CD4-positive, alpha-beta T cell (primary cell): ENCODE measurements at regions not wholly inside any gene's neighbourhood (a gene's known extent, or its start where the extent isn't known, plus 50 kb on each side); places are given as distances from the start of the nearest gene placed in this dataset.

Experiments used
- ATAC-seq: fragments of 200-7000 bp; cut with Tn5 transposase; one replicate; pipeline ENCODE4 v1.10.0; 2022; ENCODE audit warnings: mild to moderate bottlenecking; ENCODE audit not compliant: poor library complexity
- CTCF ChIA-PET: fragments of 350-600 bp; sonication (Branson Sonifier 250); formaldehyde crosslinking; loops from one replicate; lab custom pipeline; 2021; ENCODE audit warnings: antibody characterized with exemption, inconsistent platforms; lab: Charles Lee
- POLR2A ChIA-PET: fragments of 350-600 bp; sonication (Branson Sonifier 250); formaldehyde crosslinking; loops from one replicate; lab custom pipeline; 2021; ENCODE audit warnings: antibody characterized with exemption, inconsistent platforms; lab: Charles Lee
- DNase-seq, 14 experiments: peaks; one replicate each; pipeline ENCODE4 v3.0.0-alpha.2; 2013 to 2020; ENCODE audit warnings: mixed read lengths in 2 of 14
- H3K27ac ChIP-seq, 2 donors: one replicate each; pipeline versions ENCODE4 v1.5.1 to v1.7.0; 2013; ENCODE audit warnings: low read length in 2 of 2, low read depth in 1 of 2, mild to moderate bottlenecking in 1 of 2
- H3K27me3 ChIP-seq, 2 experiments: 1 replicate in 1 of 2; 2 replicates in 1 of 2; pipeline versions ENCODE4 v1.6.1 to v1.7.0; 2013; ENCODE audit warnings: low read length in 2 of 2, control low read depth in 1 of 2, mild to moderate bottlenecking in 1 of 2, moderate library complexity in 1 of 2; ENCODE audit not compliant: insufficient read depth in 2 of 2, control insufficient read depth in 1 of 2
- H3K36me3 ChIP-seq: one replicate; pipeline ENCODE4 v1.6.1; 2013; ENCODE audit warnings: low read length, control low read depth; ENCODE audit not compliant: insufficient read depth
- H3K4me1 ChIP-seq: one replicate; pipeline ENCODE4 v1.6.1; 2013; ENCODE audit warnings: low read length, control low read depth; ENCODE audit not compliant: insufficient read depth
- H3K4me3 ChIP-seq: one replicate; pipeline ENCODE4 v1.5.1; 2013; ENCODE audit warnings: mild to moderate bottlenecking, low read length, moderate library complexity
- H3K9me3 ChIP-seq, 2 experiments: 1 replicate in 1 of 2; 2 replicates in 1 of 2; pipeline versions ENCODE4 v1.6.1 to v1.7.0; 2013; ENCODE audit warnings: low read length in 2 of 2, mild to moderate bottlenecking in 2 of 2, control low read depth in 1 of 2, moderate library complexity in 1 of 2; ENCODE audit not compliant: control insufficient read depth in 1 of 2, insufficient read depth in 1 of 2
- H3K27ac Mint-ChIP-seq: one replicate; pipeline ENCODE4 v1.8.0; 2020; ENCODE audit warnings: mixed read lengths
- H3K27me3 Mint-ChIP-seq: one replicate; pipeline ENCODE4 v1.8.0; 2021; ENCODE audit warnings: mixed read lengths
- H3K36me3 Mint-ChIP-seq: one replicate; pipeline ENCODE4 v1.8.0; 2021; ENCODE audit warnings: low read depth, mixed read lengths
- H3K4me1 Mint-ChIP-seq: one replicate; pipeline ENCODE4 v1.8.0; 2021; ENCODE audit warnings: low read depth, mixed read lengths
- H3K4me3 Mint-ChIP-seq: one replicate; pipeline ENCODE4 v1.8.0; 2020; ENCODE audit warnings: mild to moderate bottlenecking, mixed read lengths
- H3K9me3 Mint-ChIP-seq: one replicate; pipeline ENCODE4 v1.8.0; 2020; ENCODE audit warnings: mixed read lengths
- intact Hi-C, 2 experiments: fragments of 100-400 bp; cut with DNase I in 1 of 2; cut with micrococcal nuclease in 1 of 2; formaldehyde crosslinking; loops; one replicate each; pipeline versions ENCODE4 v1.15.1 to v1.9.0; 2023 to 2025; cut with DNase I, micrococcal nuclease
- TF ChIP-seq, protein P1 (sequence below): fragments of 200-600 bp; IDR thresholded peaks from one replicate; pipeline ENCODE4 v1.8.0; 2022; ENCODE audit warnings: antibody characterized with exemption, mild to moderate bottlenecking

DNA sequence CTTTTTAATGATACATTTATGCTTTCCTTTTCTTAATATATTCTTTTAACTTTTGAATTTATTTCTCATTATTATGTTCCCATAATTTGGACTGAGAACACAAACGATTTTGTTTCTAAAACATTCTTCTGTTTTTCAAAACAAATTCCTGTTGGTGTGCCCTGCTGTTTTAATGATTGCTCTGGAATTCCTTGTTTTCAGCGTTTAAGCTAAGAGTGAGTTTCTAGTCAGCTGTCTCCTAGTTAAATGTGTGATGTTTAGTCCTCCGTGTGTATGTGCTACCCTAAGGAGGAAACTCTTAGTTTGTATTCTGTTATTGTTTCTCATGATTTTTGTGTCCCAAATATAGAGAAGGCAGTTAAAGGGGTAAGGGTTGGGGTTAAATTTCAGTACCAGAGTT lies 306.1 kb upstream of the RGS17 start:
- DNase-seq (no peak), ATAC-seq (no peak)
- TF ChIP-seq, protein P1, sequence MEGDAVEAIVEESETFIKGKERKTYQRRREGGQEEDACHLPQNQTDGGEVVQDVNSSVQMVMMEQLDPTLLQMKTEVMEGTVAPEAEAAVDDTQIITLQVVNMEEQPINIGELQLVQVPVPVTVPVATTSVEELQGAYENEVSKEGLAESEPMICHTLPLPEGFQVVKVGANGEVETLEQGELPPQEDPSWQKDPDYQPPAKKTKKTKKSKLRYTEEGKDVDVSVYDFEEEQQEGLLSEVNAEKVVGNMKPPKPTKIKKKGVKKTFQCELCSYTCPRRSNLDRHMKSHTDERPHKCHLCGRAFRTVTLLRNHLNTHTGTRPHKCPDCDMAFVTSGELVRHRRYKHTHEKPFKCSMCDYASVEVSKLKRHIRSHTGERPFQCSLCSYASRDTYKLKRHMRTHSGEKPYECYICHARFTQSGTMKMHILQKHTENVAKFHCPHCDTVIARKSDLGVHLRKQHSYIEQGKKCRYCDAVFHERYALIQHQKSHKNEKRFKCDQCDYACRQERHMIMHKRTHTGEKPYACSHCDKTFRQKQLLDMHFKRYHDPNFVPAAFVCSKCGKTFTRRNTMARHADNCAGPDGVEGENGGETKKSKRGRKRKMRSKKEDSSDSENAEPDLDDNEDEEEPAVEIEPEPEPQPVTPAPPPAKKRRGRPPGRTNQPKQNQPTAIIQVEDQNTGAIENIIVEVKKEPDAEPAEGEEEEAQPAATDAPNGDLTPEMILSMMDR: no peak
- H3K9me3 Mint-ChIP-seq: peaks cover 2% of the 10 kb centered on the region
- Histone ChIP-seq H3K27ac (no peak overlapping the region), H3K36me3 (no peaks in the 10 kb centered on the region), H3K9me3 (no peaks in the 10 kb centered on the region), H3K4me3 (no peak overlapping the region), H3K27me3 (no peaks in the 10 kb centered on the region), H3K4me1 (no peaks in the 10 kb centered on the region)
- no peaks in the 10 kb centered on the region for H3K27me3 Mint-ChIP-seq
- ChIA-PET POLR2A (no interaction called here), CTCF (no interaction called here)
- intact Hi-C loops: no loop called here
- no peaks in the 10 kb centered on the region for H3K36me3 Mint-ChIP-seq
- H3K27ac Mint-ChIP-seq: no peak overlapping the region
- H3K4me3 Mint-ChIP-seq: no peak overlapping the region
- no peaks in the 10 kb centered on the region for H3K4me1 Mint-ChIP-seq

DNA sequence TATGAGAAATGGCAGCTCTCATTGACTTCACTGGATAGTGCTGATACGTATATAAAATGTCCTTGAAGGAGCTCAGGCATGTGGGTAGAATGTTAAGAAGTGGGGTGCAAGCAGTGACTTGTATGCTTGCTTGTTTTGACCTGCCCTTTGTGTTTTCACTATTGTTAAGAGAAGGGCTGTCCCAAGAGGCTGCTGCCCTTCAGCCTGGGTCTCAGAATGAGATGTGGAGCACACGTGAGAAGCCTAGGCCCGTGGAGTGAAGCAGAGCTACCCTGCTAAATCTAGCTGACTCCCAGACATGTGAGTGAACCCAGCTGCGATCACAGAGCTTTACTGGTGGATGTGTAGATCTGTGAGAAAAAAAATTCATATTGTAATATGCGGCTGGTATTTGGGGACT lies 305.3 kb upstream of the RGS17 start:
- intact Hi-C loops: no loop called here
- H3K27ac Mint-ChIP-seq: no peak overlapping the region
- Histone ChIP-seq H3K9me3 (no peaks in the 10 kb centered on the region), H3K27ac (no peak overlapping the region), H3K4me1 (no peaks in the 10 kb centered on the region), H3K36me3 (no peaks in the 10 kb centered on the region), H3K4me3 (no peak overlapping the region), H3K27me3 (no peaks in the 10 kb centered on the region)
- ATAC-seq: no peak
- no peaks in the 10 kb centered on the region for H3K9me3 Mint-ChIP-seq
- DNase-seq: no peak
- no peaks in the 10 kb centered on the region for H3K36me3 Mint-ChIP-seq
- TF ChIP-seq, protein P1: no peak
- H3K4me1 Mint-ChIP-seq: no peaks in the 10 kb centered on the region
- ChIA-PET POLR2A (no interaction called here), CTCF (no interaction called here)
- no peaks in the 10 kb centered on the region for H3K27me3 Mint-ChIP-seq
- H3K4me3 Mint-ChIP-seq: no peak overlapping the region

DNA sequence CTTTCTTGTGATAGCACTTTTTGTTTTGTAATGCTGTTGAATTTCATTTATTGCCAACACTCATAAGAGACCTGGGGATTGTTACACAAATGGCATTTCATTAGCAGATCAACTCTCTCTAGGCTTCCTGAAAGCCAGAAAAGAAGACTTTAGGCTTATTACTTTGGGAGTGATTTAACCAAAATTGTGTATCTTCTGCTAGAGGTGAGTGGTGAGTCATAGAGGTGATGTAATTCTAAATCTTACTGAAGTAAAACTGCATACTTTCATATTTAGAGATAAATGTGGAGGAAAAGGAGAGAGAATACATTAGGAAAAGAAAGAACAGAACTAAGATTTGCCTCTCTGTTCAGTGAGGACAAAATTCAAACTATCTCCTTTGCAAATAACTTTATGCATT lies 304.7 kb upstream of the RGS17 start:
- intact Hi-C loops: no loop called here
- Mint-ChIP-seq H3K36me3 (no peaks in the 10 kb centered on the region), H3K4me3 (no peak overlapping the region), H3K4me1 (no peaks in the 10 kb centered on the region), H3K9me3 (no peaks in the 10 kb centered on the region), H3K27me3 (no peaks in the 10 kb centered on the region), H3K27ac (no peak overlapping the region)
- no peak for DNase-seq
- Histone ChIP-seq H3K27me3 (no peaks in the 10 kb centered on the region), H3K27ac (no peak overlapping the region), H3K36me3 (no peaks in the 10 kb centered on the region), H3K4me3 (no peak overlapping the region), H3K9me3 (no peaks in the 10 kb centered on the region), H3K4me1 (no peaks in the 10 kb centered on the region)
- ChIA-PET CTCF (no interaction called here), POLR2A (no interaction called here)
- ATAC-seq: no peak
- TF ChIP-seq, protein P1: no peak
